ENCODE measurements at regions not wholly inside any gene's neighbourhood (a gene's known extent, or its start where the extent isn't known, plus 50 kb on each side); places are given as distances from the start of the nearest gene placed in this dataset.
"Not testable (repeated sequence)": the region's sequence is repeated elsewhere in the genome, so short reads cannot be mapped to it uniquely, and the experiment has no call there.

DNA sequence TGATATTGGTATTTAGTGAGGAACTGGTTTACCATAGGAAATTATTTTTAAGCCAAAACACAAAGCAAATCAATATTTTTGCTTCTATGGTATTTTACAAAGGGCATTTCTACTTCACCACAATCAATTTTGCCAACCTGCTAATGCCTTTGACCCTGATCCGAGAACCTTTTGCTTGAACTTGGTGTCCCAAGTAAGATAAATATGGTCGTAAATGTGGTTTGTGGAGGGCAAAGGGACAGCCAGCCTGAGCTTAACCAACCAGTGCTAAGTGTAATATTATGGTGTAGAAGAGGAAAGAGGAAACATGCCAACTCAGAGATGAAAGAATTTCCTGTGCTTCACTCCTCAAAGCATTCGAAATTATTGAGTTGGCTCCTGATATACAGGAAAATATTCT, 148.4 kb downstream of the C3orf38 start:
- DNase-seq: no peak

DNA sequence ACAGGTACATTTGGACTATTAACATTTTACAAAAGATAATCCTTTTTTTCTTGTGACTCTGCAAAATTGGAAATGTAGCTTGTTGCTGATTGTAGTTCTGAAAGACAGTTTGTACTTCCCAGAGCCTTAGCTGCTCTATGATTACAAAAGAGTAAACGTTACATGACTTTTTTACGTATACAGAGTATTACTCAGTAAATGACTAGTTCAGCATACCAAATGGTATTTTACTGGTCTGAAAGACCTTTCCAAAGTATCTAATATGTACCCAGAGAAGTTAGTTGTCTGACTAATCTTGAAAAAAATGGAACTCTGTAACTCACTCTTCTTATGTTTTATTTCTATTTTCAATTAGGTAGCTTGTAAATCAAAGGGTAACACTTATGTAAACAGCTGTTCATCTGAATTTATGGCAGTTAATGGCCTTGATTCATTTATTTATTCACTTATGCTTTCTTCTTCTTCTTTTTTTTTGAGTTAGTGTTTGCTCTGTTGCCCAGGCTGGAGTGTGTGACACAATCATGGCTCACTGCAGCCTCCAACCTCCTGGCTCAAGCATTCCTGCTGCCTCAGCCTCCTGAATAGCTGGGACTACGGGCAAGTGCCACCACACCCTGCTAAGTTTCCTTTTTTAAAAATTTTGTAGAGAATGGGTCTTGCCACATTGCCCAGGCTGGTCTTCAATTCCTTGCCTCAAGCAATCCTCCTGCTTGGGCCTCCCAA, 151.7 kb downstream of the C3orf38 start:
- DNase-seq: no peak

DNA sequence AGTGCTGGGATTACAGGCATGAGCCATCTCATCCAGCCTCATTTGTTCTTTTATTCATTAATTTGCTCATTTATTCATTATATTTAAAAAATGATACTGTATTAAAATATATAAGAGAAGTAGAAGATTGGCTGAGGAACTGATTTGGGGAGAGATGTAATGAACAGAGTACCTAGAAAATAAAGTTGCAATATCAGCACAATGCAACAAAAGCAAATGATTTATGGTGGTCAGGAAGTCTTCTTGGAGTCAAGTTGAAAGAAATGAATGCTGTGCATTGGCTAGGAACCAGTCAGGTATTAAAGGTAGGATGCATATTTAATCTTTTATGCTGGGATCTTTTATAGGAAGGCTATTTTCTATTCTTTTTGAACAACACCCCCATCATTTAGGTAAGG, 152.2 kb downstream of the C3orf38 start:
- no peak for DNase-seq

DNA sequence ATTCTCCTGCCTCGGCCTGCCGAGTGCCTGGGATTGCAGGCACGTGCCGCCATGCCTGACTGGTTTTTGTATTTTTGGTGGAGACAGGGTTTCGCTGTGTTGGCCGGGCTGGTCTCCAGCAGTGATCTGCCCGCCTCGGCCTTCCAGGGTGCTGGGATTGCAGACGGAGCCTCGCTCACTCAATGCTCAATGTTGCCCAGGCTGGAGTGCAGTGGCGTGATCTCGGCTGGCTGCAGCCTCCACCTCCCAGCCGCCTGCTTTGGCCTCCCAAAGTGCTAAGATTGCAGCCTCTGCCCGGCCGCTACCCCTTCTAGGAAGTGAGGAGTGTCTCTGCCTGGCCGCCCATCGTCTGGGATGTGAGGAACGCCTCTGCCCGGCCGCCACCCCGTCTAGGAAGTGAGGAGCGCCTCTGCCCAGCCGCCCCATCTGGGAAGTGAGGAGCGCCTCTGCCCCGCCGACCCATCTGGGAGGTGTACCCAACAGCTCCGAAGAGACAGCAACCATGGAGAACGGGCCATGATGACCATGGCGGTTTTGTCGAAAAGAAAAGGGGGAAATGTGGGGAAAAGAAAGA, 153.7 kb downstream of the C3orf38 start:
- DNase-seq: not testable (repeated sequence)

DNA sequence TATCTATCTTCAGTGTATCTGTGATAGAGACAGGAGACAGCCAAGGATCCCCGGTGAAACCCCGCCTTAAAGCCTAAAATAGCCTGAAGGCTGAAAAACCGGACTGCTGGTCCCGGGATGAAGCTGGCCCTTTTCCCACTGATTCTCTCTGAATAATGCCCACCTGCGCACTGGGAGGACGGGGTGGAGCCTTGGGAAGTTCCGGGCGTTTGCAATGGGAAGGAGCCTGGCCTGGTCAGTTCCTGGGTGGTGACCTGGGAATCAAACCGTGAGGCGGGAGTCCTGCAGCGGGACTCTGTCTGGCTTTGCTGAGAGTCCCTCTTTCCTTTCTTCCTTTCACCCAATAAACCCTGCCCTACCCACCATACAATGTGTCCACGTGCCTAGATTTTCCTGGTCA, 157.9 kb downstream of the C3orf38 start:
- DNase-seq: no peak

DNA sequence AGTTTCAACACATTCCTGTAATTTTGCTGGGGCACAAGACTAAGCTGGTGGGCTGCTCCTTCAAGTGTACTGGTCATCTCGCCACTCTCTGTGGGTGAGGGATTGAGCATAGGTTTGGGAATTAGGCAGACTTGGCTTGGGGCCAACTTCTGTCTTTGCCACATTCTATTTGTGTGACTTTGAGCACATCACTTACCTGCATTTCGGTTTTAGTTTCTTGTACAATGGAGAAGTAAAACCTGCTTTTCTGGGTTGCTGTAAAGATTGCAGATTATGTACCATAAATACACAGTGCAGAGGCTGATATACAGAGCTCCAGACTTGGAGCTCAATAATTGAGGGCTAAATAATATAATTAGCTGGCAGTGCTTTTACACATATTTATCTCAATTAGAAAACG, 162.1 kb downstream of the C3orf38 start:
- no peak for DNase-seq

DNA sequence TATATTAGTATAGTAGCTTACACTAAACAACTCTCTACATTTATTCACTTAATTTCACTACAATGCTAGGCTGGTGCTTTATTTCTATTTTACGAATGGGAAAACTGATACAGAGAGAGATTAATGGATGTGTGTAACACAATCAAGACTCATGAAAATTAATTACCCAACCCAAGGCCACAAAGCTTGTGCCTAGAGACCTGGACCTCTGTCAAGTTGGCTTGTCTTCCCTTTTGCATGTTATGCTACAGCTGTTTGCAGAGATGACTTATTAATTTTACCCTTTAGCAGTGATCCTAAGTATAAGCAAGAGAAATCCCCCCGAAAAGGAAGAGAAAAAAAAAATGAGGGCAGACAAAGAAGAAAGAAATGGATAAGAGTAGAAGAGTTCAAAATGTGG, 162.5 kb downstream of the C3orf38 start:
- no peak for DNase-seq

DNA sequence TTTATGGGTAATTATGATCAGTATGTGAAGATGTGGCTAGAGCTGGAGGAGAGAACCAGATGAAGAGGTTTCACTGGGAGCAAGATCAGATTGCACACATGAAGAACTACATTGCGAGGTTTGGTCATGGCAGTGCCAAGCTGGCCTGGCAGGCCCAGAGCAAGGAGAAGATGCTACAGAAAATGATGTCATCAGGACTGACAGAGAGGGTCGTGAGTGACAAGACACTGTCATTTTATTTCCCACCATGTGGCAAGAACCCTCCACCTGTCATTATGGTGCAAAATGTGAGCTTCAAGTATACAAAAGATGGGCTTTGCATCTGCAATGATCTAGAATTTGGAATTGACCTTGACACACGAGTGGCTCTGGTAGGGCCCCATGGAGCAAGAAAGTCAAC, 168.3 kb downstream of the C3orf38 start:
- no peak for DNase-seq

DNA sequence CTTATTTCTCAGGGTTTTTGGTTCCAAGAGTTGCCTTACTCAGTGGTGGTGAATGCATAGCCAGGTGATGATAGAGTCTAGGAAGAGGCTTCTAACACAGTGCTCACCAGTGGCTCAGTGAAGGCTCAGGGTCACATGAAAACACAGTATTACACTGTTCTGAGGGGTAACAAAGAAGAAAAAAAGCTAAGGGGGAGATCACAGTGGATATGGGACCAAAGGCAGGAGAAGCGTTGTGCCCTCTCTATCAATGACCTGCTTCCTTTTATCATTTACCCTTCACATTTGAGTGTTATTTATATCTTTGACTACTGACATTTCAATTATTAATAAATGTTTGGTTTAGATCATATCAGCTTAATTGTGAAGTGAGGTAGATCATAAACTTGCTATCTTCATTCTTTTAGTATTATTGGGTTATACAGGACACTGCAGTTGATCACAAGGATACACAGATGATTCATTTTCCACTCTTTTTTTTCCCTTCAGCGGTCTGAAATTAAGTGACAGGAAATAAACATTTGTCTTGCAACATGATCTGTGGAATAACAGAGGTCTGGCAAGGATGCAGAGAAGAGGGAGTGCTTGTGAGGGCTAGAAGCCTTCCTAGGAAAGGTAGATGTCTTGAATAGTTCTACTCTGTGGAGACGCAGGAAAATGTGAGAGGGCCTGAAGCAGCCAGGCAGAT, 171.7 kb downstream of the C3orf38 start:
- no peak for DNase-seq

DNA sequence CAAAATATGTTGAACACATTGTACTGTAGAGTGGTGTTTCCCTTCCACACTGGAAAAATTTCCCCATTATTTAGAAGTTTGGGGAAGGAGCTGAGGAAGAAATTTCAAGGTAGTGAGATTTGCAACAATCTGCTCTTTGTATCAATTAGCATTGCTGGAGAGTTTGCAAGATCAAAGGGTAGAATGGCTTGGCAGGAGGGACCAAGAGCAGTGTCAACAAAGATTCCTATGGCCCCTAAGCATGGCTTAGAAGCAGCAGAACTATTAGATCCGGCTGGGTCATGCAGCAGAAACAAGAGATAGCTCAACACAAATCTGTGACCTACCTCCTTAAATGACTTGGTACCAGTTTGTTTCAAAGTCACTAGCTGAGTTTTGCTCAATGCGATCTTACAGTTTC, 175.0 kb downstream of the C3orf38 start:
- no peak for DNase-seq

DNA sequence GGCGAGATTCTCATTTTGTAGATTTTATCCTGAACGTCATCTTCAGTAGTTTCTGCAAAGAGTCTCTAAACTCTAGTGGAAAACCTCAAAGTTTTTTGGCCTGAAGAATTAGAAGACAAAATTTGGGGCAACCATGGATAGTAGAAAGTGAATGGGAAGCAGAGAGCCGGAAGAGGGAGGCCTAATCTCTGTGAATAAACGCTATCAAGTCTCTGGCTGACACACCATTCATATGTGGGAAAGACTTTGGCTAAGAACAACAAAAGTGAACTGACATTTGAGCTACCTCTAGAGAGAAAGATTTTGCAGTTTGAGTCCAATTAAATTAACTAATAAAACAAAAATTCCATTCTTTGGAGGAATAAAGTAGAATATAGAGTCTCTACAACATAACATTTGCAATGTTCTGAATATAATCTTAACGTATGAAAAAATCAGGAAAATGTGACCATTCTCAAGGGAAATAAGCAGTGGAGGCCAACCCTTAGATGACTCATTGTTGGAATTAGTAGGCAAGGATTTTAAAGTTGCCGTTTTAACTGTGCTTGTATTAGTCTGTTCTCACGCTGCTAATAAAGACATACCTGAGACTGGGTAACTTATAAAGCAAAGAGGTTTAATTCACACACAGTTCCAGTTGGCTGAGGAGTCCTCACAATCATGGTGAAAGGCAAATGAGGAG, 184.6 kb downstream of the C3orf38 start:
- no peak for DNase-seq

DNA sequence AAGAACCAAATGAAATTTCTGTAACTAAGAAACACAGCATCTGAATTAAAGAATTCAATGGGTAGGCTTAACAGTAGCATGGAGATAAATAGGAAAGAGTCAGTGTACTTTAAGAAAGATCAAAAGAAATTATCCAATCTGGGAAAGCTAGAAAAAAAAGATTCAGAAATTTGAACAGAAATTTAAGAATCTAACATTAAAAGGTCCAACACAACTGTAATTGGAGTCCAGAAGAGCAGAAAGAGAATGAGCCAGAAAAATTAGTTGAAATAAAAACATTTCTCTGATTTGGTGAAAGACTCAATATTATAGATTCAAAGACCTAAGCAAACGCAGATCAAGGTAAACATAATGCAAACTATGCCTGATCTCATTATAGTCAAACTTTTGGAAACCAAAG, 187.1 kb downstream of the C3orf38 start:
- DNase-seq: no peak

DNA sequence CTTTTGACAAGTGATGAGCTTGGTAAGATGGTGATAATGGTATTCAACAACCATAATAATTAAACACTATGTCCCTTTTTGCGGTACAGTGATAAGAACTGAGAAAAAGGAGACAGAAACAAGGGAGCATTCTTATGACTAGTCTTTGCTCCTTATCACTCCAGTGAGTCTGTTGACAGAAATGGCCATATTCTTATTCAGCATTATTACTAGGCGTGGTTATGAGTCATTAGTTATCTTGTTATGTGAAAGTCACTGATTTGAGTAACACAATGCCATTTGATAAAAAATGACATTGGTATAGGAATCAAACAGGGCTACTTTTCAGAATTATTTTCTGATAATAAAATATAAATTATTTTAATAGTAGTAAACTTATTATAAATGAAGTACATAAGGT, 193.5 kb downstream of the C3orf38 start:
- no peak for DNase-seq

DNA sequence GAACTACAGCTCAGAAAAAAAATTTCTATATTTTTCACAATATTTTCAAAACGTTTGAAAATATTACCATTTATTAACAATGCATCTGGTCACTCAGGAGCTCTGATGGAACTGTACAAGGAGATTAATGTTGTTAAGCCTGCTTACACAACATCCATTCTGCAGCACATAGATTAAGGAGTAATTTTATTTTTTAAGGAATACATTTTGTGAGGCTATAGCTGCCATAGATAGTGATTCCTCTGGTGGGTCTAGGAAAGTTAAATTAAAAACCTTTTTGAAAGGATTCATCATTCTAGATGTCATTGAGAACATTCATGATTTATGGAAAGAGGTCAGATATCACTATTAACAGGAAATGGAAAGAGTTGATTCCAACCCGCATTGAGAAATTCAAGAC, 196.9 kb downstream of the C3orf38 start:
- no peak for DNase-seq

DNA sequence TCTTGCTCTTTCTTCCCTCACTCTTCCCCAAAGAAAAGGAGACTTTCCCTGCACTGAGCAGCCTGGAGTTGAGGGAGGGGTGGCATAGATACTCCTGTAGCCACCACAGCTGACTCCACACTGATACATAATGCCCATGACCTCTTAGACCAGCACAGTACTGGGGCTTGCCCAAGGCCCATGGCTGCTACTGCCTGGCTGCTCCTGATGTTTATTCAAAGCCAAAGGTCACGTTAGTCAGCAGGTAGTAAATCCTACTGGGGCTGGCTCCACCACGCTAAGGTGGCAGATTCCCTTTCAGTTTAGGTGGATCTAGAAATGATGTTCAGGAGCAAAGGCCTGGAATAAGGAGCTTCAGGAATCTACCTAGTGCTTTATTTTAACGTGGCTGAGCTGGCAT, 212.7 kb downstream of the C3orf38 start:
- no peak for DNase-seq

DNA sequence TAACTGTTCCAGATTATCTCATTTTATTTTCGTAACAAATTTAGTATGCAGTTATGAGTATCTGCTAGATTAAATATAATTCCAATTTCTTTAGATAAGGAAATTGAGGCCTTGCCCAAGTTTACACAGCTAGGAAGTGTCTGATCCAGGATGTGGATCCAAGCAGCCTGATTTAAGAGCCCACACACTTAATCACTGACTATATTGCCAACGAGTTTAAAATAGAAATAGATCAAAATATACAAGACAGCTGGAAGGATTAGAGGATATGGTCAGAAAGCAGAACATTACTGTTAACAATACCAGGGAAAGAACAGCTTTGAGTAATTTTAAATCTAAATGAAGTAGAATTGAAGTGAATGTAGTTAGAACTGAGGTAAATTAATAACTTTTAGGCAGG, 215.2 kb downstream of the C3orf38 start:
- no peak for DNase-seq

DNA sequence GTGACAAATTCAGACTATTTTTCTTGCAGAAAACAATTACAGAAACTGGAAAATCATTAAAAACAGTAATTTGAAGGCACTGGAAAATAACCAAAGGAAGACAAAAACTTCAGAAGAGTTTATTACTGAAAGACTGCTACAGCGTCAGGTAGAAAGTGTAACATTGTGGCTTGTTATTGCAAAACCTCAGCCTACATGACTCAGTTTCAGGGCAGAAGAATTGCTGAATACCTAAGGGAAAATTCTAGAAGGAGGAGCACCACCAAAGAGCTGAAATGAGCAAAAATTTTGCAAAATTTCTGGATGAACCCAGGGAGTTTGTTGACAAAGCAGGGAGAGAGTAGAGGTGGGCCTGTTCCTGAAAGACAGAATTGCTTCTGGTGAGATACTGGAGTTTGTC, 219.6 kb downstream of the C3orf38 start:
- no peak for DNase-seq

DNA sequence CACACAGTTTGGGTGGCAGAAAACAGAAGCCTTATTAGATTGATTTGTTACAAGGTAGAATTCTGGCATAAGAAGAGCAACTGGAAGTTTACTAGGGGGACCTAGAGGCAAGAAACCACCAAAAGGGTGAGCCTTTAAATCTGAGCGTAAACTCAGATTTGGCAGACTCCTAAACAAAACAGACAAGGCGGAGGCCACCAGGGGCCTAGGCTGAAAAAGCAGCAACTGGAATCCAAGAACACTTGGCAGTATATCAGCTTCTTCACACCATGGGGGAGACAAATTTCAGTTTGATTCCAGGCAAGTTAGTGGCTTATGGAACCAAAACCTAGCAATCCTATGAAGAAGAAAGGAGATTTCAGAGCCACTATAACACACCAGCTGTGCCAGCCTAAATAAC, 220.0 kb downstream of the C3orf38 start:
- no peak for DNase-seq

DNA sequence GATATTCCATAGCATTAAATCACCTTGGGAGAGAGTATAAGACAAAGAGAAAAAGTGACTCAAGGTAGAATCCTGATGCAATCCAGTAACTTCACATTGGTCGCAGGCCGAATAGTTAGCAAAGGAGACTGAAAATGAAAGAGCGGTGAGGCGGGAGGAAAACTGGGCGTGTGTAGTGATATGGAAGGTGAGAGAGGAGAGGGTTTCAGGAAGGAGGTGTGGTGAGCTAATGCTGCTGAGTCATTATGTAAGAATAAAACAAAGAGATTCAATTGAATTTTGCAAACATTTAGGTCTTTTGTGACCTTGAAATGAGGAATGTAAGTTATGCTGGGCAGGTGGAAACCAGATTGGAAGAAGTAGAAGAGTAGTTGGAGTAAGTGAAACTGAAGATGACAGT, 235.3 kb downstream of the C3orf38 start:
- no peak for DNase-seq

DNA sequence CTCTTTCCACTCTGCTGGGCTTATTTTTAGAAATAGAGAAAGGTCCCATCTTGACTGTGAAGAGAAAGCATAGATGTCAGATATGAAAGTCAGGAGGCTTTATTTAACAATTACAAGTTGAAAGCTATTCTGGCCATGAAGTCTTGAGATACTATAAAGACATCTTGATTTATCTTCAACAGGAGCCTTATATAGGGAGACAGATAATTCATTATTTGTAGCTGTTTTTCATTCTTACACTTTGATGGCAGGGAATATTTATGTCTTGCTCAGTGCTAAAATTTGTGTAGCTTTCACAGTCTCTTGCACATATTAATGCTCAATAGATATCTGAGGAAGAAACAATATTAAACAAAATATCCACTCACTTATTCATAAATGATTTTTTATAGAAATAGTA, 248.8 kb downstream of the C3orf38 start:
- no peak for DNase-seq

DNA sequence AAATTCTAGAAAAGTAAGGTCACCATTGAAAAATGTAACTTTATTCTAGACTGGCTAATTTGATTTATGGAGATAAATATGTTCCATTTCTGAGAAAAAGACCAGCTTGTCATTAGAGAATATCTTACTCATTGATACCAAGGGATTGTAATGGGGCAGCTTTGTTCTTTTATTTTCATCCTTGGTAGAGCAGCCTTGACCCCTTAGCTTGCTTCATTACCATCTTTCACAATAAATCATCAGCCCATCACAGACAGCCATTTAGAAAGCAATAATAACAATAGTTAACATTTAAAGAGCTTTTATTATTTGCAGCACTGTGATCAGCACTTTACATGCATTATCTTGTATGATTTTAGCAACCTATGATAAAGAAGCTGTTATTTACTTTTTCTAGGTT, 253.6 kb downstream of the C3orf38 start:
- DNase-seq: no peak

DNA sequence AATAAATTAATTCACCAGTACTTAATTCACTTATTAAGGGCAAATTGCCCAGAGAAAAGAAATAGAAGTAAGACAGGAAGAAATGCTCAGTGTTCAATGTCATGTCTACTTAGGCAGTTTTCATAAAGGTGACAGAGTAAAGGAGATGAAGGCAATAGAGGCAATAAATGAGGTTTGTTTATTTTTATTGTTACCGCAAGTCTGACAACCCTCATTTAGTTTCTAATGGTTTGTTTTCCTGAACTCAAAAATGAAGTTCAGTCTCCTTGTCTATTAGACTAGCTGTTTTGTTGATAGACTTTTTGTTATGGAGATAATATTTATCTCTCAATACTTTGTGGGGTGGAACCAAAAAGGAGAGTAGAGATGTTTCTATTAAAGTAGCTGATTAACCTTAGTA, 258.3 kb downstream of the C3orf38 start:
- no peak for DNase-seq

DNA sequence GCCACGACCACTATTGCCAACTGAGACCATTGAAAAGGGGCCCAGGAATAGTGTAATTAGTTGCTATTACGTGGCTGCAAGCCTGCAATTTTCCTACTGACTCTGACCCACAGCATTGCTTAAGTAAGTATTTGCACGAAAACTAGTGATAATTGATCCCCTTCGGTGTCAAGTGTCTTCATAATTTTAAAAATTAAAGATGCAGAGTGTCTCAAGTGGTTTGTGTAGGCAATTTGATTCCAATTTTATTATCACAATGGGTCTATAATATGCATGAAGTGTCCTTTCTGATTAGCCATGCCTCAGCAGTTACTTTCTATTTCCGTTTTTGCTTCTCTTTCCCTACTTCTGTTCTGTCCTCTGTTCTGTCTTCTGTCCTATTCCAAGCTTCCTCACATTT, 259.2 kb downstream of the C3orf38 start:
- no peak for DNase-seq

DNA sequence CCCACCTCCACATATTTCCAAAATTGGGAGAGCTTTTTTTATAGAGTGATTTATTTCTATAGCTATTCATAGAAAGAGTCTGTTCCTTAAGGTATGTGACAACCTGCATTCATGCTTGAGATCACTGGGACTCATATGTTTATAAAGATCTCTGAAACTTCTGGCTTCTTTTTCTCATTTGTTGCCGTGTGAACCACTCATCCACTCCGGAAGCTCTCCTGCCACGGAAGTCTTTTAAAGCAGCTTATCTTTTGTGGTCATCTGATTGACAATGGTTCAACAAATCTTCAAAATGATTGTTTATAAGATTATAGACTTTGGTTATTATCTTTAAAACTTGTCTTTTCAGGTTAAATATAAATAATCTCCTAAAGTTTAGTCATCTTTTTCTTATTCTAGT, 260.5 kb downstream of the C3orf38 start:
- no peak for DNase-seq
